OCI-LY7 (cell line): ENCODE measurements at regions not wholly inside any gene's neighbourhood (a gene's known extent, or its start where the extent isn't known, plus 50 kb on each side); places are given as distances from the start of the nearest gene placed in this dataset.

Source experiments
- EZH2phosphoT487 ChIP-seq: fragments of 200-600 bp; sonication (generic); IDR thresholded peaks from 2 replicates; pipeline ENCODE4 v1.6.1; 2018; ENCODE audit warnings: low read depth, borderline replicate concordance, mild to moderate bottlenecking, mixed run types, antibody characterized with exemption, low read length, moderate library complexity, mixed read lengths
- TF ChIP-seq, protein P1 (sequence below): fragments of 200-600 bp; sonication (generic); conservative IDR thresholded peaks from 2 replicates; pipeline ENCODE4 v1.5.1; 2014; ENCODE audit warnings: mild to moderate bottlenecking, antibody characterized with exemption, low read length, moderate library complexity, mixed read lengths

DNA sequence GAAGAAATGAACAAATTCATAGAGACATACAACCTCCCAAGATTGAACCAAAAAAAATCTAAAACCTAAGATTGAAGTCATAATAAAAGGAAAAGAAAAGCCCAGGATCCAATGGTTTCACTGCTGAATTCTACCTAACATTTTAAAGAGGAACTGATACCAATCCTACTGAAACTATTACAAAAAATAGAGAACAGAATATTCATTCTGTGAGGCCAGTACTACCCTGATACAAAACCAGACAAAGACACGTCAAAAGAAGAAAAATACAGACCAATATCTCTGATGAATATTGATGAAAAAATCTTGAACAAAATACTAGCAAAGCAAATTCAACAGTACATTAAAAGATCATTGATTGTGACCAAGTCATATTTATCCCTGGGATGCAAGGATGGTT is 128.5 kb upstream of the STEAP1 start:
- TF ChIP-seq, protein P1, sequence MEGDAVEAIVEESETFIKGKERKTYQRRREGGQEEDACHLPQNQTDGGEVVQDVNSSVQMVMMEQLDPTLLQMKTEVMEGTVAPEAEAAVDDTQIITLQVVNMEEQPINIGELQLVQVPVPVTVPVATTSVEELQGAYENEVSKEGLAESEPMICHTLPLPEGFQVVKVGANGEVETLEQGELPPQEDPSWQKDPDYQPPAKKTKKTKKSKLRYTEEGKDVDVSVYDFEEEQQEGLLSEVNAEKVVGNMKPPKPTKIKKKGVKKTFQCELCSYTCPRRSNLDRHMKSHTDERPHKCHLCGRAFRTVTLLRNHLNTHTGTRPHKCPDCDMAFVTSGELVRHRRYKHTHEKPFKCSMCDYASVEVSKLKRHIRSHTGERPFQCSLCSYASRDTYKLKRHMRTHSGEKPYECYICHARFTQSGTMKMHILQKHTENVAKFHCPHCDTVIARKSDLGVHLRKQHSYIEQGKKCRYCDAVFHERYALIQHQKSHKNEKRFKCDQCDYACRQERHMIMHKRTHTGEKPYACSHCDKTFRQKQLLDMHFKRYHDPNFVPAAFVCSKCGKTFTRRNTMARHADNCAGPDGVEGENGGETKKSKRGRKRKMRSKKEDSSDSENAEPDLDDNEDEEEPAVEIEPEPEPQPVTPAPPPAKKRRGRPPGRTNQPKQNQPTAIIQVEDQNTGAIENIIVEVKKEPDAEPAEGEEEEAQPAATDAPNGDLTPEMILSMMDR = no peak
- TF ChIP-seq EZH2phosphoT487 = no peak
